ENCODE measurements at regions not wholly inside any gene's neighbourhood (a gene's known extent, or its start where the extent isn't known, plus 50 kb on each side); places are given as distances from the start of the nearest gene placed in this dataset.

GRCh38 chr3:194075088-194075615, 60.8 kb upstream of the HES1 start:
- no peak for DNase-seq

DNA sequence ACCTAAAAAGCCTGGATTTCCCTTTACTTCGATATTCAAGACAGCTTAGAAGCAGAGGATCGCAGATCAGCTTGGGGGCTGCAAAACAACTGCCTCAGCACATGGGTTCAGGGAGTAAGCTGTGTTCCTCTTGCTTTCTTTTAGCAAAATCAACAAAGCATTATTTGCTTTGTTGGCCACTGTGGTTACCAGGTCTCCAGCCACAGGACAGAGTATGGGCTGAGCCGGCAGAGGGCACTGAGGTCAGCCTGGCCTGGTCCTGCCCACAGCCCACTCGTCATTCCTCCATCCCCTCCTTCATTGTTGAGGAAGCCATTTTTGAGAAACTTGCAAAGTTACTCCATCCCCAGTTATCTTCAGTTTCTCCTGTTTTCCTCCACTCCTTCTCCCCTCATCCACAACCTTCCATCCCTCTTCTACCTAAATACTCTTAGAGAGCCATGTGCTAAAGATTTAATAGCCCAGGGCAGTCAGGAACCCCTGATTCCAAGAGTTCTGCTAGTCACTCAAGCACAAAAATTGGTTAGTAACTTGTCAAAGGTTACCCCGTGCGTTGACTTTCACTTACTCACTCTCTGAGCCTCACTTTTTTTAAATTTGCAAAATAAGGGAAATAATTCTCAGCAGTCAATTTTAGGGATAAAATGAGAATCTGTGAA, 60.0 kb upstream of the HES1 start:
- no peak for DNase-seq

GRCh38 chr3:194076475-194076874, 59.5 kb upstream of the HES1 start:
- DNase-seq = no peak

GRCh38 chr3:194077602-194078001, 58.3 kb upstream of the HES1 start:
- no peak for DNase-seq

DNA sequence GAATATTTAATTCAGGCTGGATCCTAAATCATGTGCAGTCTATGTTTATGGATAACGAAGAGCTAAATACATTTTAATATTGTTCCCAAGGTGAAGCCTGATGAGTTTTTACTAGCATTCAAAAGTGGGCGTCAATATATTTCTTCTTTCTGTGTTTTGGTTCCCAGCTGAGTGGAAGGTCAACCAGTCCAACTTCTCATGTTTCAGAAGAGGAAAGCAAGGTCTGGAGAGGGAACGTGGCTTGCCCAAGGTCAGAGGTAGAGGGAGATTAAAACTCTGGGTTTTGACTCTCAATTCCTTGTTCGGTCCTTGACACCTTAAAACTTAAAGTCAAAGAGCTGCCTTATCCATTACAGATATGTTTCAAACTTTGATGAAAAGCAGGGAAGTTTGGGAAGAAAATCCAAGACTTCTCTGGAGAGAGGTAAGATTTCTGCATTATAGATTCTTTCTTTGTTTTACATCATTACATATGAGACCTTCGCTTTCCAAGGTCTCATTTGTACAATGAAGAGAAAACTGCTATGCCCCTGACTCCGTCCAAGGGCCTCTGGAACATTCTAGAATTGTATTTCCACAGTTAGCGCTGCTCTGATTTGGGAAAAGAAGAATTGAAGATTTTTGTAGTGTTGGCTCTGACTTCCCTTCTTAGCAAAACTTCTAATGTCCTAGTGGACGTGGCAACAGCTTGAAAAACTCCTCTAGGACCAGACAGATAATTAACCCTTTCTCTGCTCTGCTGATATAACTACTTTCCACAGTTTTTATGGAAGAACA, 57.7 kb upstream of the HES1 start:
- no peak for DNase-seq

DNA sequence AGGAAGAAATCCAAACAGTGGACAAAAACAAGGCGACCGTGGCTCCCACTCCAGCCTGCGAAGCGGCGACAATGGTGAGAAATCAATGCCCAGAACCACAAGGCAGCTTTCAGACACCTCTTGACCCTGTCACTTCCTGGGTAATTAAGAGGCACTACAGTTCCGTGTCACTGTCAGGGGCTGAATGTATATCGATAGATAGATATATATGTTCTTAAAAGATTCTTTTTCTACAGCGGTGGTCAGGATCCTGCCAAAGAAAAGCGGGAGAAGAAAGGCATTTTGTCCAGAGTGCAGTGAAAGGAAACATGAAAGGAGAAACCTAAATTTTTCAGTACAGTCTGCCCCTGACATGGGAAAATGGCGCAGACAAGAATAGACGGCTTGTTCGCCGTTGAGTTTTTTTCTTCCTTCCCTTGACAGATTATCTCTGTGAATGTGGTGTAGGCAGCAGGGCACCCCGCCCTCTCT, 56.2 kb upstream of the HES1 start:
- DNase-seq = no peak

- DNase-seq = no peak
Observed at GRCh38 chr3:194080436-194080835, 55.5 kb upstream of the HES1 start.

DNA sequence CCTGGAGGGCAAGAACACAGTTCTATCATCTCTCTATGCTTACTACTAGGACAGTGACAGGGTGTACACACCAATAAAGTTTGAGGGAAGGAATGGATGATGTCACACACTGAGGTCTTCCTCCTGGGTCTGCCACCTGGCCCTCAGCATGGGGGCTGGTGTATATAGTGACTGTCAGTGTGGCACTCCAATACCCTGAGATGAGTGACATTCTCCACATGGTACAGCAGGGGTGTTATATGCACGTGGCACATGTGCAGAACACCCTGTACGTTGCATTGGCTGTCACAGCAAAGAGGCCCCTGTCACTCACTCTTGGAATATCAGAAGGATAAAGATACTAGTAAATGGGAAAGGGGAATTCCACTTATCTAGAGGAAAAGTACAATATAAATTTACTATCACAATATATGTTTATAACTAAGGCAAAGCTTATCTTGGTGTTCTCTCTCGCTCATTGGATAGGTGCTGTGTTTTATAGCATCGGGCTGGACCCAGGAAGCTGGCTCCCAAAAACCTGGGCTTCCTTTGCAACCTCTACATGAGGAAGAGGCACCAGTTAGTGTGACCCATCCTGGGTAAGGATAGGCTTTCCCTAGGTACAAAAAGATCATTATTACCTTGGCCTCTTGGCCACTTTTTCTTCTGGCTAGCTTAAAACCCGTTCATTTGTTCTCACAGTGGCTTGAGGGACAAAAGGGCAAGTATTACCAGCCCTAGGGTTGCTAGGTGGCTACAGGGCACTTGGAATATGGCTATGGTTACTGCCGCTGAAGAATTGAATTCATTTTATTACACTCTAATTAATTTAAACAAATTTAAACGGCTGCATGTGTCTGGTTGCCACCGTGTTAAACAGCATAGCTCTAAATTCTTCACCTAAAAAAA, 54.8 kb upstream of the HES1 start:
- peak; percentile 35 for DNase-seq

GRCh38 chr3:194081826-194082225, 54.1 kb upstream of the HES1 start:
- DNase-seq = peak; percentile 42

- DNase-seq = peak; percentile 52
Observed at GRCh38 chr3:194082743-194083636, 53.0 kb upstream of the HES1 start.

DNA sequence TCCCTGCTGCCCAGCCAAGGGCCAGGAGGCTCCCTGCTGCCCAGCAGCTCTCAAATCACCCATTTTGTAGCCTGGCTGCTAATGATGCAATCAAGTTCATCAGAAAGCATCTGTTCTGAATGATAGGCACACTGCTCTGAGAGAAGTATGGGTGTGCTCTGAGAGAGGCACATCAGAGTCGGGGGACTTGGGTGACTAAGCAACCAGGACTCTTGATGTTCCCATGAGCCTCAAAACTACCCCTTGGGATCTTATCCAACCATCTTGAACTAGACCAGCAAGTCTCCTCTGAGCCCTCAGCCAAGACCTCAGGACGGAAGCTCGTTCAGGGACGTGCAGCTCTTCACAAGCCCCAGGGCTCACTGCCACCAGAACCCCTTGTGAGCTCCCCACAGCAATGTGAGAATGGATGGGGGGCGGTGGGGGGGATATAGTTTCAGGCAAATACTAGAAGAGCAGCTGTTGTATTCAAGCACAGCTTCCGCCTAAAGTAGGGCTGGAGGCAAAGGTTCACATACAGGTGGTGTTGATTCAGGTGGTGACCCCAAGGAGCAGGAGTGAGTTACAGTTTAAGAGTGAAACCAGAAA, 52.2 kb upstream of the HES1 start:
- DNase-seq = peak; percentile 56

DNA sequence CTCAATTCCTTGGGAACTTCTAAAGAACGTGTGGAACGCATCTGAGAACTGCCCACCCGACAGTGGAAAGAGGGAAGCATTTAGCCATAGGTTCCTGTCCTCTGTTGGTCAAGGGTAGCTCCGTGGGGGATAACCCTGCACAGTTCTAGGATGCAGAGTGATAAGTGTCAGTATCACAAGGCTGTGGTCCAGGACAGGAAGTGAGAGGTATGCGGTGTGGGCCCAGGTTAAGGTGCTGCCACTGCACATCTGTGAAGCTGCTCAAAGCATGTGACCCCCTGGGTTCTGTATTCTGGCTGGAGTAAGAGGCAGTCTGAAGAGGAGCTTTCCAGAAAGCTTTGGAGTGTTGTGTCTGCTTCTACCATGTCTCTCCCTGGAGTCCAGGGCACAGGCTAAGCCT, 51.7 kb upstream of the HES1 start:
- no peak for DNase-seq
